SK-N-SH (cell line): ENCODE measurements at regions not wholly inside any gene's neighbourhood (a gene's known extent, or its start where the extent isn't known, plus 50 kb on each side); places are given as distances from the start of the nearest gene placed in this dataset.

Experiments used
- EZH2phosphoT487 ChIP-seq: fragments of 200-600 bp; sonication (generic); IDR thresholded peaks from 2 replicates; pipeline ENCODE4 v1.6.1; 2017; ENCODE audit warnings: low read depth, mixed run types, mild to moderate bottlenecking, antibody characterized with exemption, moderate library complexity, borderline replicate concordance
- FOXM1 ChIP-seq: IDR thresholded peaks from 2 replicates; pipeline ENCODE4 v1.4.0; 2012; ENCODE audit warnings: low read depth, mild to moderate bottlenecking
- GABPA ChIP-seq: IDR thresholded peaks from 2 replicates; pipeline ENCODE4 v1.4.0; 2012; ENCODE audit warnings: low read depth, mild to moderate bottlenecking
- POLR2AphosphoS5 ChIP-seq: IDR thresholded peaks from 2 replicates; pipeline ENCODE4 v1.6.1; 2012; ENCODE audit warnings: low read depth, low read length
- RAD21 ChIP-seq: IDR thresholded peaks from 2 replicates; pipeline ENCODE4 v1.6.1; 2012; ENCODE audit warnings: mild to moderate bottlenecking, low read length
- RFX5 ChIP-seq: IDR thresholded peaks from 2 replicates; pipeline ENCODE4 v1.6.1; 2012; ENCODE audit warnings: mild to moderate bottlenecking, improper control_type of control experiment, low read length
- SMC3 ChIP-seq: IDR thresholded peaks from 2 replicates; pipeline ENCODE4 v1.6.1; 2012; ENCODE audit warnings: low read depth, low read length, improper control_type of control experiment
- TAF1 ChIP-seq: IDR thresholded peaks from 2 replicates; pipeline ENCODE4 v1.6.1; 2012; ENCODE audit warnings: low read depth, mild to moderate bottlenecking, low read length, moderate library complexity, borderline replicate concordance
- TCF12 ChIP-seq: IDR thresholded peaks from 2 replicates; pipeline ENCODE4 v1.4.0; 2012
- YY1 ChIP-seq: IDR thresholded peaks from 2 replicates; pipeline ENCODE4 v1.4.0; 2012; ENCODE audit warnings: low read depth, mild to moderate bottlenecking
- TF ChIP-seq, protein P1 (sequence below): fragments of 200-600 bp; sonication (generic); IDR thresholded peaks from 2 replicates; pipeline ENCODE4 v1.6.1; 2017; ENCODE audit warnings: antibody characterized with exemption, mild to moderate bottlenecking, moderate library complexity
- TF ChIP-seq, protein P2 (sequence below): fragments of 150-350 bp; IDR thresholded peaks from 2 replicates; pipeline ENCODE4 v1.6.1; 2017; ENCODE audit warnings: antibody characterized with exemption, low read length, low read depth, borderline replicate concordance
- TF ChIP-seq, protein P3 (sequence below): IDR thresholded peaks from 2 replicates; pipeline ENCODE4 v1.6.1; 2012; ENCODE audit warnings: mild to moderate bottlenecking, low read depth, low read length, moderate library complexity

- TF ChIP-seq RFX5: no peak
- TF ChIP-seq, protein P1, sequence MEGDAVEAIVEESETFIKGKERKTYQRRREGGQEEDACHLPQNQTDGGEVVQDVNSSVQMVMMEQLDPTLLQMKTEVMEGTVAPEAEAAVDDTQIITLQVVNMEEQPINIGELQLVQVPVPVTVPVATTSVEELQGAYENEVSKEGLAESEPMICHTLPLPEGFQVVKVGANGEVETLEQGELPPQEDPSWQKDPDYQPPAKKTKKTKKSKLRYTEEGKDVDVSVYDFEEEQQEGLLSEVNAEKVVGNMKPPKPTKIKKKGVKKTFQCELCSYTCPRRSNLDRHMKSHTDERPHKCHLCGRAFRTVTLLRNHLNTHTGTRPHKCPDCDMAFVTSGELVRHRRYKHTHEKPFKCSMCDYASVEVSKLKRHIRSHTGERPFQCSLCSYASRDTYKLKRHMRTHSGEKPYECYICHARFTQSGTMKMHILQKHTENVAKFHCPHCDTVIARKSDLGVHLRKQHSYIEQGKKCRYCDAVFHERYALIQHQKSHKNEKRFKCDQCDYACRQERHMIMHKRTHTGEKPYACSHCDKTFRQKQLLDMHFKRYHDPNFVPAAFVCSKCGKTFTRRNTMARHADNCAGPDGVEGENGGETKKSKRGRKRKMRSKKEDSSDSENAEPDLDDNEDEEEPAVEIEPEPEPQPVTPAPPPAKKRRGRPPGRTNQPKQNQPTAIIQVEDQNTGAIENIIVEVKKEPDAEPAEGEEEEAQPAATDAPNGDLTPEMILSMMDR: no peak
- no peak for TF ChIP-seq GABPA
- no peak for TF ChIP-seq RAD21
- TF ChIP-seq TCF12: no peak
- TF ChIP-seq POLR2AphosphoS5: no peak
- TF ChIP-seq EZH2phosphoT487: no peak
- no peak for TF ChIP-seq TAF1
- TF ChIP-seq, protein P2, sequence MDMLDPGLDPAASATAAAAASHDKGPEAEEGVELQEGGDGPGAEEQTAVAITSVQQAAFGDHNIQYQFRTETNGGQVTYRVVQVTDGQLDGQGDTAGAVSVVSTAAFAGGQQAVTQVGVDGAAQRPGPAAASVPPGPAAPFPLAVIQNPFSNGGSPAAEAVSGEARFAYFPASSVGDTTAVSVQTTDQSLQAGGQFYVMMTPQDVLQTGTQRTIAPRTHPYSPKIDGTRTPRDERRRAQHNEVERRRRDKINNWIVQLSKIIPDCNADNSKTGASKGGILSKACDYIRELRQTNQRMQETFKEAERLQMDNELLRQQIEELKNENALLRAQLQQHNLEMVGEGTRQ: no peak
- TF ChIP-seq, protein P3, sequence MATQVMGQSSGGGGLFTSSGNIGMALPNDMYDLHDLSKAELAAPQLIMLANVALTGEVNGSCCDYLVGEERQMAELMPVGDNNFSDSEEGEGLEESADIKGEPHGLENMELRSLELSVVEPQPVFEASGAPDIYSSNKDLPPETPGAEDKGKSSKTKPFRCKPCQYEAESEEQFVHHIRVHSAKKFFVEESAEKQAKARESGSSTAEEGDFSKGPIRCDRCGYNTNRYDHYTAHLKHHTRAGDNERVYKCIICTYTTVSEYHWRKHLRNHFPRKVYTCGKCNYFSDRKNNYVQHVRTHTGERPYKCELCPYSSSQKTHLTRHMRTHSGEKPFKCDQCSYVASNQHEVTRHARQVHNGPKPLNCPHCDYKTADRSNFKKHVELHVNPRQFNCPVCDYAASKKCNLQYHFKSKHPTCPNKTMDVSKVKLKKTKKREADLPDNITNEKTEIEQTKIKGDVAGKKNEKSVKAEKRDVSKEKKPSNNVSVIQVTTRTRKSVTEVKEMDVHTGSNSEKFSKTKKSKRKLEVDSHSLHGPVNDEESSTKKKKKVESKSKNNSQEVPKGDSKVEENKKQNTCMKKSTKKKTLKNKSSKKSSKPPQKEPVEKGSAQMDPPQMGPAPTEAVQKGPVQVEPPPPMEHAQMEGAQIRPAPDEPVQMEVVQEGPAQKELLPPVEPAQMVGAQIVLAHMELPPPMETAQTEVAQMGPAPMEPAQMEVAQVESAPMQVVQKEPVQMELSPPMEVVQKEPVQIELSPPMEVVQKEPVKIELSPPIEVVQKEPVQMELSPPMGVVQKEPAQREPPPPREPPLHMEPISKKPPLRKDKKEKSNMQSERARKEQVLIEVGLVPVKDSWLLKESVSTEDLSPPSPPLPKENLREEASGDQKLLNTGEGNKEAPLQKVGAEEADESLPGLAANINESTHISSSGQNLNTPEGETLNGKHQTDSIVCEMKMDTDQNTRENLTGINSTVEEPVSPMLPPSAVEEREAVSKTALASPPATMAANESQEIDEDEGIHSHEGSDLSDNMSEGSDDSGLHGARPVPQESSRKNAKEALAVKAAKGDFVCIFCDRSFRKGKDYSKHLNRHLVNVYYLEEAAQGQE: no peak
- TF ChIP-seq SMC3: no peak
- TF ChIP-seq FOXM1: no peak
- no peak for TF ChIP-seq YY1
Measured at GRCh38 chr19:30648866-30649862, 277.0 kb downstream of the ZNF536 start.
